ENCODE measurements at regions not wholly inside any gene's neighbourhood (a gene's known extent, or its start where the extent isn't known, plus 50 kb on each side); places are given as distances from the start of the nearest gene placed in this dataset.
"Not testable (repeated sequence)": the region's sequence is repeated elsewhere in the genome, so short reads cannot be mapped to it uniquely, and the experiment has no call there.

- ChIA-PET CTCF (no interaction called here), POLR2A (no interaction called here)
- no peak for DNase-seq (ENCODE audit: extremely low spot score)
- TF ChIP-seq CTCF (IDR thresholded peaks at IDR 0.05; ENCODE audit: control extremely low read depth, extremely low read depth, low read depth, missing control alignments): no peak
These were observed 95.4 kb upstream of the SFRP2 start for GRCh38 chr4:153884325-153884724.

- DNase-seq (ENCODE audit: extremely low spot score): no peak
- no peak for TF ChIP-seq CTCF (IDR thresholded peaks at IDR 0.05; ENCODE audit: control extremely low read depth, extremely low read depth, low read depth, missing control alignments)
- CTCF ChIA-PET: no interaction called here
- POLR2A ChIA-PET: no interaction called here
These were observed 92.1 kb upstream of the SFRP2 start for GRCh38 chr4:153880983-153881382.

GRCh38 chr4:153877898-153878297, 89.0 kb upstream of the SFRP2 start:
- CTCF ChIA-PET: no interaction called here
- TF ChIP-seq CTCF (IDR thresholded peaks at IDR 0.05; ENCODE audit: control extremely low read depth, extremely low read depth, low read depth, missing control alignments): no peak
- no peak for DNase-seq (ENCODE audit: extremely low spot score)
- POLR2A ChIA-PET: no interaction called here

GRCh38 chr4:153873741-153874140, 84.9 kb upstream of the SFRP2 start:
- POLR2A ChIA-PET: no interaction called here
- no peak for DNase-seq (ENCODE audit: extremely low spot score)
- no peak for TF ChIP-seq CTCF (IDR thresholded peaks at IDR 0.05; ENCODE audit: control extremely low read depth, extremely low read depth, low read depth, missing control alignments)
- CTCF ChIA-PET: interaction anchor here (1.5 kb wide), 1 partner anchor 60 kb away, joined by 3 read pairs; no protein-coding TSS in a partner anchor

- DNase-seq (ENCODE audit: extremely low spot score); CTCF ChIA-PET; POLR2A ChIA-PET: not testable (repeated sequence)
These were observed 77.9 kb upstream of the SFRP2 start for GRCh38 chr4:153866766-153867165.

- POLR2A ChIA-PET: no interaction called here
- CTCF ChIA-PET: no interaction called here
- DNase-seq (ENCODE audit: extremely low spot score): no peak
- no peak for TF ChIP-seq CTCF (IDR thresholded peaks at IDR 0.05; ENCODE audit: control extremely low read depth, extremely low read depth, low read depth, missing control alignments)
These were observed 63.6 kb upstream of the SFRP2 start for GRCh38 chr4:153852501-153852900.

- ChIA-PET POLR2A (no interaction called here), CTCF (no interaction called here)
- DNase-seq (ENCODE audit: extremely low spot score): no peak
- TF ChIP-seq CTCF (IDR thresholded peaks at IDR 0.05; ENCODE audit: control extremely low read depth, extremely low read depth, low read depth, missing control alignments): no peak
These were observed 61.8 kb upstream of the SFRP2 start for GRCh38 chr4:153850533-153851280.
